Upper lobe of left lung (tissue), 4 donors: ENCODE measurements at regions not wholly inside any gene's neighbourhood (a gene's known extent, or its start where the extent isn't known, plus 50 kb on each side); places are given as distances from the start of the nearest gene placed in this dataset.

ENCODE experiments used
- EP300 ChIP-seq, 4 donors: sonication (generic); formaldehyde crosslinking; IDR thresholded peaks; one replicate each; pipeline ENCODE4 v1.5.1; 2017; ENCODE audit warnings: antibody characterized with exemption in 4 of 4, control low read depth in 2 of 4
- POLR2A ChIP-seq, 4 donors: fragments of 450-650 bp; IDR thresholded peaks; one replicate each; pipeline ENCODE4 v1.5.1; 2016 to 2017; ENCODE audit warnings: antibody characterized with exemption in 4 of 4, mild to moderate bottlenecking in 2 of 4

- TF ChIP-seq POLR2A (IDR thresholded peaks at IDR 0.05), result no peak
- no peak for TF ChIP-seq EP300 (IDR thresholded peaks at IDR 0.05)
Observed at GRCh38 chr19:27794494-27795042, 1418.4 kb downstream of the UQCRFS1 start.
